HL-60 (cell line): ENCODE measurements at regions not wholly inside any gene's neighbourhood (a gene's known extent, or its start where the extent isn't known, plus 50 kb on each side); places are given as distances from the start of the nearest gene placed in this dataset.

Experiments
- DNase-seq, 2 experiments: peaks; one replicate each; pipeline ENCODE4 v3.0.0-alpha.2; 2010 to 2020; ENCODE audit warnings: low read depth in 1 of 2, low spot score in 1 of 2
- H3K27ac ChIP-seq: fragments of 250-450 bp; sonication (Bioruptor Pico); replicated peaks from 2 replicates; pipeline ENCODE4 v1.5.1; 2020; ENCODE audit warnings: mild to moderate bottlenecking, moderate library complexity
- H3K27me3 ChIP-seq: fragments of 250-450 bp; sonication (Bioruptor Pico); 2 replicates; pipeline ENCODE4 v1.5.1; 2021; ENCODE audit warnings: mild to moderate bottlenecking, moderate library complexity; ENCODE audit not compliant: insufficient read depth, poor library complexity, severe bottlenecking
- H3K4me3 ChIP-seq: replicated peaks from 2 replicates; pipeline ENCODE4 v1.5.1; 2011; ENCODE audit warnings: mild to moderate bottlenecking, control low read depth, low read length; ENCODE audit not compliant: insufficient read depth
- CTCF ChIP-seq: IDR thresholded peaks from one replicate; pipeline ENCODE4 v1.5.1; 2011; ENCODE audit warnings: low read length, control low read depth, inconsistent platforms; ENCODE audit not compliant: insufficient read depth
- GABPA ChIP-seq: IDR thresholded peaks from 2 replicates; pipeline ENCODE4 v1.6.1; 2012; ENCODE audit warnings: low read depth
- POLR2AphosphoS5 ChIP-seq: IDR thresholded peaks from 2 replicates; pipeline ENCODE4 v1.6.1; 2012; ENCODE audit warnings: low read depth
- REST ChIP-seq: IDR thresholded peaks from 2 replicates; pipeline ENCODE4 v1.6.1; 2012; ENCODE audit warnings: low read depth; ENCODE audit not compliant: insufficient replicate concordance
- SPI1 ChIP-seq: IDR thresholded peaks from 2 replicates; pipeline ENCODE4 v1.6.1; 2012; ENCODE audit warnings: low read depth, mild to moderate bottlenecking, borderline replicate concordance

- no peak overlapping the region for H3K4me3 ChIP-seq
- TF ChIP-seq POLR2AphosphoS5 (no peak), CTCF (no peak)
- no peak for DNase-seq
- H3K27me3 ChIP-seq = no peaks in the 10 kb centered on the region
- no peak overlapping the region for H3K27ac ChIP-seq
Observed at GRCh38 chr2:150045601-150046000, 441.9 kb downstream of the RND3 start.

GRCh38 chr2:150043172-150043500, 444.3 kb downstream of the RND3 start:
- H3K27me3 ChIP-seq = no peaks in the 10 kb centered on the region
- H3K4me3 ChIP-seq = no peak overlapping the region
- TF ChIP-seq GABPA = no peak
- TF ChIP-seq POLR2AphosphoS5 = no peak
- TF ChIP-seq SPI1 = no peak
- no peak for TF ChIP-seq CTCF
- no peak for TF ChIP-seq REST
- no peak overlapping the region for H3K27ac ChIP-seq
- no peak for DNase-seq

- H3K27me3 ChIP-seq = no peaks in the 10 kb centered on the region
- H3K4me3 ChIP-seq = no peak overlapping the region
- TF ChIP-seq GABPA (no peak), POLR2AphosphoS5 (no peak), SPI1 (no peak), CTCF (no peak), REST (no peak)
- DNase-seq = no peak
- H3K27ac ChIP-seq = no peak overlapping the region
Observed at GRCh38 chr2:150042500-150043171, 444.8 kb downstream of the RND3 start.
